ENCODE measurements at regions not wholly inside any gene's neighbourhood (a gene's known extent, or its start where the extent isn't known, plus 50 kb on each side); places are given as distances from the start of the nearest gene placed in this dataset.

GRCh38 chr5:143680672-143681259 is 131.2 kb upstream of the HMHB1 start:
- Histone ChIP-seq H3K23me2 (ENCODE audit: low read depth, low read length) (no peaks in the 10 kb centered on the region), H3K18ac (ENCODE audit: extremely low read depth, low read length) (no peak overlapping the region), H3K14ac (ENCODE audit: insufficient read length) (no peak overlapping the region), H2AK5ac (ENCODE audit: low read depth, low read length) (no peak overlapping the region), H2BK15ac (ENCODE audit: low read length) (no peak overlapping the region), H3K4ac (replicated peaks; ENCODE audit: insufficient read length, low read depth, low read length) (no peak overlapping the region), H4K8ac (ENCODE audit: extremely low read depth, insufficient read depth, low read length) (no peak overlapping the region), H2BK120ac (replicated peaks; ENCODE audit: low read depth, low read length) (no peak overlapping the region), H2BK5ac (ENCODE audit: low read depth, low read length) (no peak overlapping the region), H3K4me1 (replicated peaks in 1 of 4; ENCODE audit: control insufficient read depth in 3 of 4, insufficient read depth in 4 of 4, low read length in 3 of 4) (no peaks in the 10 kb centered on the region), H3K4me2 (ENCODE audit: insufficient read depth in 1 of 2, low read depth in 2 of 2, low read length in 2 of 2) (no peak overlapping the region), H3K4me3 (ENCODE audit: extremely low read depth in 1 of 4, insufficient read depth in 2 of 4, low read depth in 3 of 4, low read length in 4 of 4) (no peak overlapping the region), H3K79me2 (ENCODE audit: control insufficient read depth in 1 of 2, insufficient read depth in 2 of 2, low read length in 2 of 2) (no peaks in the 10 kb centered on the region), H3K9me3 (ENCODE audit: insufficient read depth in 2 of 2, low read depth in 1 of 2, low read length in 1 of 2) (no peaks in the 10 kb centered on the region; a peak in 1 of 4 replicates), H2BK12ac (ENCODE audit: low read depth, low read length) (no peak overlapping the region), H3K56ac (replicated peaks; ENCODE audit: insufficient read length, low read depth, low read length) (no peak overlapping the region), H2BK20ac (ENCODE audit: low read length) (no peak overlapping the region), H4K91ac (replicated peaks; ENCODE audit: insufficient read length, low read length) (no peak overlapping the region), H4K5ac (ENCODE audit: insufficient read length, low read depth, low read length) (no peak overlapping the region), H3K9ac (replicated peaks in 1 of 4; ENCODE audit: extremely low read depth in 1 of 4, low read depth in 3 of 4, low read length in 3 of 4) (no peak overlapping the region), H3K27me3 (replicated peaks in 1 of 4; ENCODE audit: control insufficient read depth in 3 of 4, extremely low read depth in 1 of 4, insufficient read depth in 3 of 4, low read length in 3 of 4) (no peaks in the 10 kb centered on the region), H2AFZ (ENCODE audit: low read length) (no peak overlapping the region), H3K36me3 (ENCODE audit: control insufficient read depth in 2 of 4, insufficient read depth in 4 of 4, low read length in 3 of 4) (no peaks in the 10 kb centered on the region), H3K27ac (ENCODE audit: low read depth, low read length) (no peak overlapping the region), H4K20me1 (replicated peaks in 1 of 2; ENCODE audit: control insufficient read depth in 1 of 2, insufficient read depth in 2 of 2, low read length in 2 of 2) (no peaks in the 10 kb centered on the region), H3K23ac (ENCODE audit: insufficient read length) (no peak overlapping the region), H3K79me1 (ENCODE audit: low read depth, low read length) (no peaks in the 10 kb centered on the region)
- POLR2A ChIA-PET (ENCODE audit: partially characterized antibody) = no interaction called here
- 97% methylated on average over 4 of the region's 4 CpGs; no CpG with 5 or more reads in 1 of the 2 experiments for WGBS, 2 experiments (ENCODE audit: extremely low coverage in 1 of 2, insufficient coverage in 1 of 2, insufficient read length in 1 of 2, insufficient replicate concordance in 2 of 2, low coverage in 1 of 2, low lambda C conversion rate in 2 of 2, missing lambda C conversion rate in 1 of 2)
- no peak for DNase-seq (ENCODE audit: low read depth in 1 of 2, low spot score in 2 of 2)
- no peak for FAIRE-seq
- CTCF ChIA-PET (ENCODE audit: partially characterized antibody) = interaction anchor here (0.6 to 1.3 kb wide), 2 partner anchors 7 to 90 kb away, joined by 3 read pairs; no protein-coding TSS in a partner anchor
